A673 (cell line): ENCODE measurements at regions not wholly inside any gene's neighbourhood (a gene's known extent, or its start where the extent isn't known, plus 50 kb on each side); places are given as distances from the start of the nearest gene placed in this dataset.

Experiments
- BruUV-seq: library from RNA; stranded (reverse); fragments of 400-500 nt; replicated peaks from 2 replicates; lab custom pipeline; 2021; lab: Mats Ljungman, UMichigan
- CTCF ChIA-PET: fragments of 300-600 bp; sonication (Branson Sonifier 250); formaldehyde crosslinking; loops from one replicate; lab custom pipeline; 2022; ENCODE audit warnings: antibody characterized with exemption; lab: Charles Lee
- POLR2A ChIA-PET: fragments of 300-600 bp; sonication (Branson Sonifier 250); formaldehyde crosslinking; loops from one replicate; lab custom pipeline; 2022; ENCODE audit warnings: antibody characterized with exemption; ENCODE audit not compliant: low non-redundant PET; lab: Charles Lee
- DNase-seq: peaks from one replicate; pipeline ENCODE4 v3.0.0-alpha.2; 2015; ENCODE audit warnings: low spot score
- H3K27ac ChIP-seq: fragments of 200-600 bp; sonication (generic); 2 replicates; pipeline ENCODE4 v1.5.1; 2016; ENCODE audit warnings: mixed run types, low read depth, mild to moderate bottlenecking, mixed read lengths, antibody characterized with exemption, low read length; ENCODE audit not compliant: poor library complexity, severe bottlenecking
- H3K27me3 ChIP-seq: fragments of 200-600 bp; sonication (generic); replicated peaks from 2 replicates; pipeline ENCODE4 v1.6.1; 2017; ENCODE audit warnings: mixed run types, low read depth, mild to moderate bottlenecking, mixed read lengths, antibody characterized with exemption, low read length; ENCODE audit not compliant: insufficient read depth, poor library complexity
- H3K36me3 ChIP-seq: fragments of 200-600 bp; sonication (generic); 2 replicates; pipeline ENCODE4 v1.6.1; 2016; ENCODE audit warnings: mixed run types, mild to moderate bottlenecking, mixed read lengths, antibody characterized with exemption, low read length; ENCODE audit not compliant: insufficient read depth, poor library complexity, severe bottlenecking
- H3K4me1 ChIP-seq: fragments of 200-600 bp; sonication (generic); 2 replicates; pipeline ENCODE4 v1.6.1; 2017; ENCODE audit warnings: mixed run types, mild to moderate bottlenecking, mixed read lengths, antibody characterized with exemption, low read length; ENCODE audit not compliant: insufficient read depth, poor library complexity, severe bottlenecking
- H3K4me3 ChIP-seq: fragments of 200-600 bp; sonication (generic); 2 replicates; pipeline ENCODE4 v1.5.1; 2016; ENCODE audit warnings: low read depth, mixed run types, mild to moderate bottlenecking, mixed read lengths, low read length; ENCODE audit not compliant: poor library complexity, severe bottlenecking
- H3K9me3 ChIP-seq: fragments of 200-600 bp; sonication (generic); 2 replicates; pipeline ENCODE4 v1.6.1; 2016; ENCODE audit warnings: mixed run types, low read depth, mild to moderate bottlenecking, mixed read lengths, antibody characterized with exemption, low read length; ENCODE audit not compliant: poor library complexity, severe bottlenecking
- CTCF ChIP-seq: fragments of 300-800, 200-600 bp; sonication (generic); conservative IDR thresholded peaks from 2 replicates; pipeline ENCODE4 v1.5.1; 2017; ENCODE audit warnings: low read depth, mild to moderate bottlenecking, antibody characterized with exemption, low read length, moderate library complexity, mixed read lengths
- EZH2 ChIP-seq: fragments of 200-600 bp; sonication (generic); IDR thresholded peaks from 2 replicates; pipeline ENCODE4 v1.6.1; 2017; ENCODE audit warnings: borderline replicate concordance, low read depth, mild to moderate bottlenecking, mixed read lengths, antibody characterized with exemption, low read length; ENCODE audit not compliant: poor library complexity, severe bottlenecking
- intact Hi-C: fragments of 100-400 bp; cut with micrococcal nuclease; formaldehyde crosslinking; loops from one replicate; pipeline ENCODE4 v1.10.0; 2022; ENCODE audit not compliant: unreplicated experiment

GRCh38 chr1:185560760-185561159 lies 173.4 kb upstream of the HMCN1 start:
- intact Hi-C loops, result no loop called here
- no TSS peak for BruUV-seq
- H3K4me3 ChIP-seq, result no peak overlapping the region
- H3K27me3 ChIP-seq, result no peaks in the 10 kb centered on the region
- POLR2A ChIA-PET, result no interaction called here
- TF ChIP-seq CTCF, result no peak
- TF ChIP-seq EZH2, result no peak
- no peaks in the 10 kb centered on the region for H3K9me3 ChIP-seq
- H3K4me1 ChIP-seq, result peaks cover 32% of the 10 kb centered on the region
- no peak for DNase-seq
- no peak overlapping the region for H3K27ac ChIP-seq
- CTCF ChIA-PET, result no interaction called here
- H3K36me3 ChIP-seq, result no peaks in the 10 kb centered on the region

- peak; percentile 52 for DNase-seq
- POLR2A ChIA-PET, result interaction anchor here (0.6 kb wide), 1 partner anchor 116 kb away, joined by 3 read pairs; no protein-coding TSS in a partner anchor
- intact Hi-C loops, result no loop called here
Observed at GRCh38 chr1:185559684-185560331, 174.4 kb upstream of the HMCN1 start.

GRCh38 chr1:185559151-185559550 lies 175.0 kb upstream of the HMCN1 start:
- H3K36me3 ChIP-seq, result no peaks in the 10 kb centered on the region
- no peak overlapping the region for H3K4me3 ChIP-seq
- no TSS peak for BruUV-seq
- peaks cover 26% of the 10 kb centered on the region for H3K4me1 ChIP-seq
- POLR2A ChIA-PET, result no interaction called here
- intact Hi-C loops, result no loop called here
- H3K9me3 ChIP-seq, result no peaks in the 10 kb centered on the region
- no peak for DNase-seq
- no peak overlapping the region for H3K27ac ChIP-seq
- CTCF ChIA-PET, result interaction anchor here (0.6 kb wide), 1 partner anchor 346 kb away, joined by 5 read pairs; no protein-coding TSS in a partner anchor
- no peaks in the 10 kb centered on the region for H3K27me3 ChIP-seq
- TF ChIP-seq CTCF (no peak), EZH2 (no peak)

More at GRCh38 chr1:185559684-185560331, 174.4 kb upstream of the HMCN1 start:
- CTCF ChIA-PET, result no interaction called here
- Histone ChIP-seq H3K4me1 (peaks cover 26% of the 10 kb centered on the region), H3K9me3 (no peaks in the 10 kb centered on the region), H3K4me3 (no peak overlapping the region), H3K27me3 (no peaks in the 10 kb centered on the region), H3K36me3 (no peaks in the 10 kb centered on the region), H3K27ac (no peak overlapping the region)
- TF ChIP-seq CTCF, result peak; percentile 58
- TF ChIP-seq EZH2, result no peak
- BruUV-seq, result no TSS peak
